SK-N-SH treated with all-trans-retinoic acid at 6 μM for 48 hours (cell line): ENCODE measurements at regions not wholly inside any gene's neighbourhood (a gene's known extent, or its start where the extent isn't known, plus 50 kb on each side); places are given as distances from the start of the nearest gene placed in this dataset.

ENCODE experiments used
- ATAC-seq: fragments of 200-7000 bp; cut with Tn5 transposase; 3 replicates; pipeline ENCODE4 v1.9.1; 2020; ENCODE audit warnings: mild to moderate bottlenecking, moderate library complexity
- ARNTL ChIP-seq: fragments of 450-650 bp; formaldehyde crosslinking; IDR thresholded peaks from 2 replicates; pipeline ENCODE4 v1.5.0; 2020; ENCODE audit warnings: low read depth, mild to moderate bottlenecking, moderate library complexity, borderline replicate concordance
- BACH2 ChIP-seq: fragments of 250-450 bp; sonication (Bioruptor Pico); IDR thresholded peaks from 2 replicates; pipeline ENCODE4 v1.9.0; 2021; ENCODE audit warnings: mild to moderate bottlenecking, borderline replicate concordance
- CSDC2 ChIP-seq: fragments of 250-450 bp; sonication (Bioruptor Pico); IDR thresholded peaks from 2 replicates; pipeline ENCODE4 v1.5.0; 2020; ENCODE audit warnings: mild to moderate bottlenecking, moderate library complexity
- CSRNP3 ChIP-seq: fragments of 250-450 bp; sonication (Bioruptor Pico); IDR thresholded peaks from 2 replicates; pipeline ENCODE4 v1.5.1; 2021; ENCODE audit warnings: mild to moderate bottlenecking, moderate library complexity
- ESRRG ChIP-seq: fragments of 250-450 bp; sonication (Bioruptor Pico); IDR thresholded peaks from 2 replicates; pipeline ENCODE4 v1.6.1; 2021; ENCODE audit warnings: mild to moderate bottlenecking
- GLIS3 ChIP-seq: fragments of 250-450 bp; sonication (Bioruptor Pico); IDR thresholded peaks from 2 replicates; pipeline ENCODE4 v1.5.0; 2020; ENCODE audit warnings: mild to moderate bottlenecking, moderate library complexity
- ISL1 ChIP-seq: fragments of 250-450 bp; sonication (Bioruptor Pico); IDR thresholded peaks from 2 replicates; pipeline ENCODE4 v2.1.2; 2022; ENCODE audit warnings: mild to moderate bottlenecking, moderate library complexity
- OSR1 ChIP-seq: fragments of 250-450 bp; sonication (Bioruptor Pico); IDR thresholded peaks from 2 replicates; pipeline ENCODE4 v1.8.0; 2022; ENCODE audit warnings: moderate library complexity, mild to moderate bottlenecking, inconsistent platforms
- PATZ1 ChIP-seq: fragments of 250-450 bp; sonication (Bioruptor Pico); IDR thresholded peaks from 2 replicates; pipeline ENCODE4 v1.8.0; 2020; ENCODE audit warnings: mild to moderate bottlenecking, moderate library complexity, borderline replicate concordance
- POU6F1 ChIP-seq: fragments of 250-450 bp; sonication (Bioruptor Pico); IDR thresholded peaks from 2 replicates; pipeline ENCODE4 v1.8.0; 2021; ENCODE audit warnings: low read depth, mild to moderate bottlenecking, moderate library complexity, borderline replicate concordance
- PPARA ChIP-seq: fragments of 250-450 bp; sonication (Bioruptor Pico); IDR thresholded peaks from 2 replicates; pipeline ENCODE4 v1.5.0; 2020; ENCODE audit warnings: mild to moderate bottlenecking, borderline replicate concordance
- RARB ChIP-seq: fragments of 250-450 bp; sonication (Bioruptor Pico); IDR thresholded peaks from 2 replicates; pipeline ENCODE4 v1.8.0; 2021; ENCODE audit warnings: mild to moderate bottlenecking, moderate library complexity
- SNAI2 ChIP-seq: fragments of 250-450 bp; sonication (Bioruptor Pico); IDR thresholded peaks from 2 replicates; pipeline ENCODE4 v1.5.0; 2020; ENCODE audit warnings: mild to moderate bottlenecking, moderate library complexity
- TCF4 ChIP-seq: fragments of 250-450 bp; sonication (Bioruptor Pico); IDR thresholded peaks from 2 replicates; pipeline ENCODE4 v1.8.0; 2021; ENCODE audit warnings: mild to moderate bottlenecking, moderate library complexity, borderline replicate concordance
- TOX ChIP-seq: fragments of 250-450 bp; sonication (Bioruptor Pico); IDR thresholded peaks from 2 replicates; pipeline ENCODE4 v1.8.0; 2021; ENCODE audit warnings: mild to moderate bottlenecking, moderate library complexity, borderline replicate concordance
- ZC3H10 ChIP-seq: fragments of 250-450 bp; sonication (Bioruptor Pico); IDR thresholded peaks from 2 replicates; pipeline ENCODE4 v1.5.1; 2021; ENCODE audit warnings: mild to moderate bottlenecking, moderate library complexity
- ZFP3 ChIP-seq: fragments of 250-450 bp; sonication (Bioruptor Pico); IDR thresholded peaks from 2 replicates; pipeline ENCODE4 v1.5.0; 2020; ENCODE audit warnings: mild to moderate bottlenecking, moderate library complexity
- ZFP30 ChIP-seq: fragments of 450-650 bp; formaldehyde crosslinking; IDR thresholded peaks from 2 replicates; pipeline ENCODE4 v1.5.0; 2022; ENCODE audit warnings: mild to moderate bottlenecking, moderate library complexity
- ZNF565 ChIP-seq: fragments of 450-650 bp; formaldehyde crosslinking; conservative IDR thresholded peaks from 2 replicates; pipeline ENCODE4 v1.5.0; 2020; ENCODE audit warnings: low read depth, mild to moderate bottlenecking, moderate library complexity
- ZNF70 ChIP-seq: fragments of 450-650 bp; formaldehyde crosslinking; IDR thresholded peaks from 2 replicates; pipeline ENCODE4 v1.5.0; 2020; ENCODE audit warnings: mild to moderate bottlenecking, moderate library complexity
- ZNF8 ChIP-seq: fragments of 450-650 bp; formaldehyde crosslinking; IDR thresholded peaks from 2 replicates; pipeline ENCODE4 v1.5.0; 2020; ENCODE audit warnings: mild to moderate bottlenecking, moderate library complexity
- TF ChIP-seq, protein P1 (sequence below): fragments of 250-450 bp; sonication (Bioruptor Pico); IDR thresholded peaks from 2 replicates; pipeline ENCODE4 v1.5.0; 2020; ENCODE audit warnings: mild to moderate bottlenecking, moderate library complexity

- no peak for ATAC-seq
These were observed 275.9 kb upstream of the GHITM start for GRCh38 chr10:83863283-83863966.

GRCh38 chr10:83869898-83870297, 269.4 kb upstream of the GHITM start:
- ATAC-seq = no peak
- no peak for TF ChIP-seq RARB (CRISPR knock-in tag)
- TF ChIP-seq ZC3H10 (CRISPR knock-in tag) = no peak
- TF ChIP-seq ZFP3 (CRISPR knock-in tag) = no peak
- TF ChIP-seq OSR1 = no peak
- TF ChIP-seq, protein P1, sequence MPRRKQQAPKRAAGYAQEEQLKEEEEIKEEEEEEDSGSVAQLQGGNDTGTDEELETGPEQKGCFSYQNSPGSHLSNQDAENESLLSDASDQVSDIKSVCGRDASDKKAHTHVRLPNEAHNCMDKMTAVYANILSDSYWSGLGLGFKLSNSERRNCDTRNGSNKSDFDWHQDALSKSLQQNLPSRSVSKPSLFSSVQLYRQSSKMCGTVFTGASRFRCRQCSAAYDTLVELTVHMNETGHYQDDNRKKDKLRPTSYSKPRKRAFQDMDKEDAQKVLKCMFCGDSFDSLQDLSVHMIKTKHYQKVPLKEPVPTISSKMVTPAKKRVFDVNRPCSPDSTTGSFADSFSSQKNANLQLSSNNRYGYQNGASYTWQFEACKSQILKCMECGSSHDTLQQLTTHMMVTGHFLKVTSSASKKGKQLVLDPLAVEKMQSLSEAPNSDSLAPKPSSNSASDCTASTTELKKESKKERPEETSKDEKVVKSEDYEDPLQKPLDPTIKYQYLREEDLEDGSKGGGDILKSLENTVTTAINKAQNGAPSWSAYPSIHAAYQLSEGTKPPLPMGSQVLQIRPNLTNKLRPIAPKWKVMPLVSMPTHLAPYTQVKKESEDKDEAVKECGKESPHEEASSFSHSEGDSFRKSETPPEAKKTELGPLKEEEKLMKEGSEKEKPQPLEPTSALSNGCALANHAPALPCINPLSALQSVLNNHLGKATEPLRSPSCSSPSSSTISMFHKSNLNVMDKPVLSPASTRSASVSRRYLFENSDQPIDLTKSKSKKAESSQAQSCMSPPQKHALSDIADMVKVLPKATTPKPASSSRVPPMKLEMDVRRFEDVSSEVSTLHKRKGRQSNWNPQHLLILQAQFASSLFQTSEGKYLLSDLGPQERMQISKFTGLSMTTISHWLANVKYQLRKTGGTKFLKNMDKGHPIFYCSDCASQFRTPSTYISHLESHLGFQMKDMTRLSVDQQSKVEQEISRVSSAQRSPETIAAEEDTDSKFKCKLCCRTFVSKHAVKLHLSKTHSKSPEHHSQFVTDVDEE = no peak
- TF ChIP-seq CSRNP3 (CRISPR knock-in tag) = no peak
- no peak for TF ChIP-seq CSDC2
- TF ChIP-seq ZNF565 (CRISPR knock-in tag) = no peak
- no peak for TF ChIP-seq TOX

More at GRCh38 chr10:83863283-83863966, 275.9 kb upstream of the GHITM start:
- no peak for TF ChIP-seq OSR1
- no peak for TF ChIP-seq ZFP30 (CRISPR knock-in tag)
- no peak for TF ChIP-seq ZC3H10 (CRISPR knock-in tag)
- TF ChIP-seq BACH2 (CRISPR knock-in tag) = no peak
- no peak for TF ChIP-seq ZNF8 (CRISPR knock-in tag)

DNA sequence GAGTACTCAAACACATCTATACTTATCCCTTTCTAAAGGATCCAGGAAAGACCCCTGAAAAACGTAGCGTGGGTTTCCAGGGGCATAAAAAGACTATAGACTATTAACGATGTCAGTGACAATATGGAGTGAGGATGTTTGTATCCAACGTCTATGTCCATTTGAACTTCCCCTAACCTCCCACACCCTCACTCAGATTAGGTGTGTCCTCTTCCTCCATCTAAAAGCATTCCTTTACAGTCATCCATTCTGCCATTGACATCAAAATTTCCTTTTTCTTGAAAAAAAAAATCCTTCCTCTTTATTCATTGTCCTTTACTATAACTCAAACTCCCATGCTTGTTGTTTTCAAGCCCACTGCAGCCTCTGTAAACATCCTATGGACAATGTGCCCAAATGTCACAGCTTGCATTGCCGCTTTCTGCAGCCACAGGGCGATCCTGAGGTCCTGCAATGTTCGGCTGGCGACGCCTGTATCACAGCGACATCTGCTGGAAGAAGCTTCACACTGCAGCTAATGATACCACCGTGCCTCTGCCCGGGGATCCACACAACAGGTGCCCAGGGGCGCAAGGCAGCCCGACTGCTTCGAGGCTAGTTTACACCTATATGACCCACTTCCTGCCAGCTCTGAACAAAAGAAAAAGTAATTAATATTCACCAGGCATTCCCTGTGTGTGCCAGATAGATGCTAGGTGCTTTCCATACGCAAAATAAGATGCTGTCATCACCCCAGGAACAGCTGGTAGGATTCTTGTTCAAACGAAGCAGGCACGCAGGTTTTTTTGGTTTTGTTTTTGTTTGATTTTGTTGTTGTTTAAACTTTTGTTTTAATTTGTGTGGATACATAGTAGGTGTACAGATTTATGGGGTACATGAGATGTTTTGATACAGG, 267.9 kb upstream of the GHITM start:
- ATAC-seq = peak; percentile 95
- TF ChIP-seq CSDC2 = no peak
- no peak for TF ChIP-seq CSRNP3 (CRISPR knock-in tag)
- TF ChIP-seq ESRRG (CRISPR knock-in tag) = no peak
- no peak for TF ChIP-seq TOX
- TF ChIP-seq ZNF70 (CRISPR knock-in tag) = no peak
- TF ChIP-seq GLIS3 = no peak
- no peak for TF ChIP-seq PATZ1
- no peak for TF ChIP-seq POU6F1 (CRISPR knock-in tag)
- TF ChIP-seq PPARA (CRISPR knock-in tag) = no peak
- TF ChIP-seq ZNF8 (CRISPR knock-in tag) = no peak
- no peak for TF ChIP-seq SNAI2 (CRISPR knock-in tag)
- TF ChIP-seq ZC3H10 (CRISPR knock-in tag) = no peak
- TF ChIP-seq TCF4 (CRISPR knock-in tag) = no peak
- no peak for TF ChIP-seq OSR1
- TF ChIP-seq ARNTL (CRISPR knock-in tag) = no peak
- TF ChIP-seq ZFP3 (CRISPR knock-in tag) = no peak
- TF ChIP-seq ZNF565 (CRISPR knock-in tag) = no peak
- no peak for TF ChIP-seq ISL1 (CRISPR knock-in tag)
